ENCODE measurements at regions not wholly inside any gene's neighbourhood (a gene's known extent, or its start where the extent isn't known, plus 50 kb on each side); places are given as distances from the start of the nearest gene placed in this dataset.

DNA sequence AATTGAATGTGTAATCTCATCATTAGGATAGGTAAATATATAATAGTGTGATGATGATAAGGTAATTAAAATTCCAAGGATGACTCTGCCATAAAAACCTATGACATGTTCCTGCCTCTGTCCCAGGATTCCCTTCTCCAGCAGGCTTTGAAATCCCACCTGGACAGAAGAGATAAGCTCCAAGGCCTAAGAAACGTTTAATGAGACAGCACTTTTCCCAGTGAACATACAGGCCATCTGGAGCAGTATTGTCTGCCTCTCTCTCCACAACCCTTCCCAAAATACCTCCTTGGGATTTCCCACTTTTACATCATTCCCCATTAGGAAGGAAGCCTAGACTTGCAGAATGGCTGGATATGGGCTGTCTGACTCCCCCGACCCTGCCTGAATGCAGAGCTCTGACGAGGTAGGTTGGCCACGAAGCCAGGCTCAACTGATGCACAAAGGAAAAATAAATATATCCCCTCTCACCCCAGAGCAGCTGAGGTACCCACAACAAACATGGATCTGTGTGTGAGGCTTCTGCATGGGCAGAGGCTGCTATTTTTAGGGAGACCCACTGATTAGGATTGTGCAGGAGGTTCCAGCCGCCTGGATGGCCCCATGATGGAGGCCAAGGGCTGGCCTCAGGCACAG lies 71.0 kb downstream of the TMPRSS5 start (continued):
- TF ChIP-seq ZNF398 (CRISPR knock-in tag; IDR thresholded peaks at IDR 0.05), result no peak
- no peak for TF ChIP-seq ZBED1 (IDR thresholded peaks at IDR 0.05)
- no peak; the same call in 1 of the 2 replicates for TF ChIP-seq L3MBTL2 (IDR thresholded peaks at IDR 0.05)
- no peak for TF ChIP-seq ZNF512 (tag; IDR thresholded peaks at IDR 0.05)
- no peak for TF ChIP-seq ZNF695 (CRISPR knock-in tag; IDR thresholded peaks at IDR 0.05)
- no peak for TF ChIP-seq MYBL2 (IDR thresholded peaks at IDR 0.05; ENCODE audit: low read depth)
- TF ChIP-seq MYBL2 (CRISPR knock-in tag; IDR thresholded peaks at IDR 0.05; ENCODE audit: borderline replicate concordance), result no peak
- no peak for TF ChIP-seq ZNF239 (CRISPR knock-in tag; IDR thresholded peaks at IDR 0.05)
- no peak for TF ChIP-seq TRIM28 (IDR thresholded peaks at IDR 0.05)
- TF ChIP-seq MIER1 (IDR thresholded peaks at IDR 0.05; ENCODE audit: low read depth), result no peak
- TF ChIP-seq SETDB1 (IDR thresholded peaks at IDR 0.05; ENCODE audit: low read length), result no peak
- no peak for TF ChIP-seq ELF2 (CRISPR knock-in tag; IDR thresholded peaks at IDR 0.05)
- TF ChIP-seq CBFA2T2 (conservative IDR thresholded peaks at IDR 0.05), result peak; percentile 87
- 0 out of 2 replicates have a peak, but pooled peaks have one; percentile 32 for TF ChIP-seq EHMT2 (IDR thresholded peaks at IDR 0.05)
- peak; percentile 66; the same call in 1 of the 2 replicates for TF ChIP-seq MAFF (IDR thresholded peaks at IDR 0.05; ENCODE audit: low read length)
- TF ChIP-seq, protein P1, sequence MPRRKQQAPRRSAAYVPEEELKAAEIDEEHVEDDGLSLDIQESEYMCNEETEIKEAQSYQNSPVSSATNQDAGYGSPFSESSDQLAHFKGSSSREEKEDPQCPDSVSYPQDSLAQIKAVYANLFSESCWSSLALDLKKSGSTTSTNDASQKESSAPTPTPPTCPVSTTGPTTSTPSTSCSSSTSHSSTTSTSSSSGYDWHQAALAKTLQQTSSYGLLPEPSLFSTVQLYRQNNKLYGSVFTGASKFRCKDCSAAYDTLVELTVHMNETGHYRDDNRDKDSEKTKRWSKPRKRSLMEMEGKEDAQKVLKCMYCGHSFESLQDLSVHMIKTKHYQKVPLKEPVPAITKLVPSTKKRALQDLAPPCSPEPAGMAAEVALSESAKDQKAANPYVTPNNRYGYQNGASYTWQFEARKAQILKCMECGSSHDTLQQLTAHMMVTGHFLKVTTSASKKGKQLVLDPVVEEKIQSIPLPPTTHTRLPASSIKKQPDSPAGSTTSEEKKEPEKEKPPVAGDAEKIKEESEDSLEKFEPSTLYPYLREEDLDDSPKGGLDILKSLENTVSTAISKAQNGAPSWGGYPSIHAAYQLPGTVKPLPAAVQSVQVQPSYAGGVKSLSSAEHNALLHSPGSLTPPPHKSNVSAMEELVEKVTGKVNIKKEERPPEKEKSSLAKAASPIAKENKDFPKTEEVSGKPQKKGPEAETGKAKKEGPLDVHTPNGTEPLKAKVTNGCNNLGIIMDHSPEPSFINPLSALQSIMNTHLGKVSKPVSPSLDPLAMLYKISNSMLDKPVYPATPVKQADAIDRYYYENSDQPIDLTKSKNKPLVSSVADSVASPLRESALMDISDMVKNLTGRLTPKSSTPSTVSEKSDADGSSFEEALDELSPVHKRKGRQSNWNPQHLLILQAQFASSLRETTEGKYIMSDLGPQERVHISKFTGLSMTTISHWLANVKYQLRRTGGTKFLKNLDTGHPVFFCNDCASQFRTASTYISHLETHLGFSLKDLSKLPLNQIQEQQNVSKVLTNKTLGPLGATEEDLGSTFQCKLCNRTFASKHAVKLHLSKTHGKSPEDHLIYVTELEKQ (CRISPR knock-in tag; IDR thresholded peaks at IDR 0.05), result no peak
- no peak for TF ChIP-seq HNRNPH1 (optimal IDR thresholded peaks at IDR 0.05; ENCODE audit: low read depth, low read length)
- TF ChIP-seq UBTF (IDR thresholded peaks at IDR 0.05; ENCODE audit: borderline replicate concordance in 1 of 2, low read depth in 2 of 2, low read length in 2 of 2), result no peak
- TF ChIP-seq SUPT5H (IDR thresholded peaks at IDR 0.05), result no peak
- TF ChIP-seq, protein P2, sequence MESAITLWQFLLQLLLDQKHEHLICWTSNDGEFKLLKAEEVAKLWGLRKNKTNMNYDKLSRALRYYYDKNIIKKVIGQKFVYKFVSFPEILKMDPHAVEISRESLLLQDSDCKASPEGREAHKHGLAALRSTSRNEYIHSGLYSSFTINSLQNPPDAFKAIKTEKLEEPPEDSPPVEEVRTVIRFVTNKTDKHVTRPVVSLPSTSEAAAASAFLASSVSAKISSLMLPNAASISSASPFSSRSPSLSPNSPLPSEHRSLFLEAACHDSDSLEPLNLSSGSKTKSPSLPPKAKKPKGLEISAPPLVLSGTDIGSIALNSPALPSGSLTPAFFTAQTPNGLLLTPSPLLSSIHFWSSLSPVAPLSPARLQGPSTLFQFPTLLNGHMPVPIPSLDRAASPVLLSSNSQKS (CRISPR knock-in tag; IDR thresholded peaks at IDR 0.05), result no peak

All from K562 (cell line).